Fibroblast of lung (primary cell): ENCODE measurements at regions not wholly inside any gene's neighbourhood (a gene's known extent, or its start where the extent isn't known, plus 50 kb on each side); places are given as distances from the start of the nearest gene placed in this dataset.

ENCODE experiments used
- CTCF ChIP-seq, 2 donors: IDR thresholded peaks in 1 of 2; conservative IDR thresholded peaks in 1 of 2; 1 replicate in 1 of 2; 2 replicates in 1 of 2; pipeline ENCODE4 v1.5.1; 2011 to 2012; ENCODE audit warnings: low read length in 2 of 2, control low read depth in 1 of 2, inconsistent platforms in 1 of 2, low read depth in 1 of 2, mild to moderate bottlenecking in 1 of 2
- EZH2 ChIP-seq: IDR thresholded peaks from 2 replicates; pipeline ENCODE4 v1.5.1; 2012; ENCODE audit warnings: low read length, control low read depth, mild to moderate bottlenecking; ENCODE audit errors: missing control alignments

GRCh38 chr10:14415676-14416307, 85.1 kb upstream of the FRMD4A start:
- TF ChIP-seq CTCF (conservative IDR thresholded peaks at IDR 0.05 in 1 of 2, IDR thresholded peaks at IDR 0.05 in 1 of 2; ENCODE audit: low read depth in 1 of 2, low read length in 2 of 2) (no peak), EZH2 (no peak)
